DOHH2 (cell line): ENCODE measurements at regions not wholly inside any gene's neighbourhood (a gene's known extent, or its start where the extent isn't known, plus 50 kb on each side); places are given as distances from the start of the nearest gene placed in this dataset.

Source experiments
- EZH2phosphoT487 ChIP-seq: fragments of 200-600 bp; sonication (generic); IDR thresholded peaks from 2 replicates; pipeline ENCODE4 v1.6.1; 2017; ENCODE audit warnings: borderline replicate concordance, mild to moderate bottlenecking, antibody characterized with exemption, low read length, moderate library complexity, mixed read lengths
- TF ChIP-seq, protein P1 (sequence below): fragments of 200-600 bp; sonication (generic); IDR thresholded peaks from one replicate; pipeline ENCODE4 v1.5.1; 2014; ENCODE audit warnings: antibody characterized with exemption, mild to moderate bottlenecking, low read depth, low read length; ENCODE audit not compliant: poor library complexity, severe bottlenecking

DNA sequence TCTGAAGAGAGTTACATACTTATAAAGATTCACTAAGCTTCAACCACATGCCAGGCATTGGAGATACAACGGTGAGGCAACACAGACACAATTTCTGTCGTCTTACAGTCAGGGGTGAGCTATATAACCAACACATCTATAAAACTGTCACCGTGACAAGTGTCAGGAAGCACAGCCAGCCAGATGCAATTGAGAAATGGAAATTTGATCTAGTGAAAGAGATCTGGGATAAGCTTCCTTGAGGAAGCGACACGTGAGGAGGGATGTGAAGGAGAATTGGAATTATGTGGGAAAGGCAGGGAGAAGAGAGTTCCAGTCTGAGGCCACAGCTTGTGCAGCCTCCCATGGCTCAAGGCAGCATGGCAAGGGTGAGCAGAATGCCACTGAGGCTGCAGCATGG is 50.9 kb upstream of the ZNF354B start:
- TF ChIP-seq, protein P1, sequence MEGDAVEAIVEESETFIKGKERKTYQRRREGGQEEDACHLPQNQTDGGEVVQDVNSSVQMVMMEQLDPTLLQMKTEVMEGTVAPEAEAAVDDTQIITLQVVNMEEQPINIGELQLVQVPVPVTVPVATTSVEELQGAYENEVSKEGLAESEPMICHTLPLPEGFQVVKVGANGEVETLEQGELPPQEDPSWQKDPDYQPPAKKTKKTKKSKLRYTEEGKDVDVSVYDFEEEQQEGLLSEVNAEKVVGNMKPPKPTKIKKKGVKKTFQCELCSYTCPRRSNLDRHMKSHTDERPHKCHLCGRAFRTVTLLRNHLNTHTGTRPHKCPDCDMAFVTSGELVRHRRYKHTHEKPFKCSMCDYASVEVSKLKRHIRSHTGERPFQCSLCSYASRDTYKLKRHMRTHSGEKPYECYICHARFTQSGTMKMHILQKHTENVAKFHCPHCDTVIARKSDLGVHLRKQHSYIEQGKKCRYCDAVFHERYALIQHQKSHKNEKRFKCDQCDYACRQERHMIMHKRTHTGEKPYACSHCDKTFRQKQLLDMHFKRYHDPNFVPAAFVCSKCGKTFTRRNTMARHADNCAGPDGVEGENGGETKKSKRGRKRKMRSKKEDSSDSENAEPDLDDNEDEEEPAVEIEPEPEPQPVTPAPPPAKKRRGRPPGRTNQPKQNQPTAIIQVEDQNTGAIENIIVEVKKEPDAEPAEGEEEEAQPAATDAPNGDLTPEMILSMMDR: no peak
- no peak for TF ChIP-seq EZH2phosphoT487
